Activated naive CD4-positive, alpha-beta T cell treated with anti-CD3 and anti-CD28 coated beads, Interleukin-2, amount 50 U/mL, for 24 hours (primary cell): ENCODE measurements at regions not wholly inside any gene's neighbourhood (a gene's known extent, or its start where the extent isn't known, plus 50 kb on each side); places are given as distances from the start of the nearest gene placed in this dataset.
"Not testable (repeated sequence)": the region's sequence is repeated elsewhere in the genome, so short reads cannot be mapped to it uniquely, and the experiment has no call there.

ENCODE experiments used
- H3K27ac Mint-ChIP-seq: one replicate; pipeline ENCODE4 v1.8.0; 2021; ENCODE audit warnings: mild to moderate bottlenecking, mixed read lengths
- H3K27me3 Mint-ChIP-seq: one replicate; pipeline ENCODE4 v1.8.0; 2021; ENCODE audit warnings: mixed read lengths
- H3K36me3 Mint-ChIP-seq: one replicate; pipeline ENCODE4 v1.8.0; 2021; ENCODE audit warnings: mixed read lengths
- H3K4me1 Mint-ChIP-seq: one replicate; pipeline ENCODE4 v1.8.0; 2021; ENCODE audit warnings: mixed read lengths
- H3K4me3 Mint-ChIP-seq: one replicate; pipeline ENCODE4 v1.8.0; 2021; ENCODE audit warnings: mild to moderate bottlenecking, mixed read lengths
- H3K9me3 Mint-ChIP-seq: one replicate; pipeline ENCODE4 v1.8.0; 2021; ENCODE audit warnings: mixed read lengths

DNA sequence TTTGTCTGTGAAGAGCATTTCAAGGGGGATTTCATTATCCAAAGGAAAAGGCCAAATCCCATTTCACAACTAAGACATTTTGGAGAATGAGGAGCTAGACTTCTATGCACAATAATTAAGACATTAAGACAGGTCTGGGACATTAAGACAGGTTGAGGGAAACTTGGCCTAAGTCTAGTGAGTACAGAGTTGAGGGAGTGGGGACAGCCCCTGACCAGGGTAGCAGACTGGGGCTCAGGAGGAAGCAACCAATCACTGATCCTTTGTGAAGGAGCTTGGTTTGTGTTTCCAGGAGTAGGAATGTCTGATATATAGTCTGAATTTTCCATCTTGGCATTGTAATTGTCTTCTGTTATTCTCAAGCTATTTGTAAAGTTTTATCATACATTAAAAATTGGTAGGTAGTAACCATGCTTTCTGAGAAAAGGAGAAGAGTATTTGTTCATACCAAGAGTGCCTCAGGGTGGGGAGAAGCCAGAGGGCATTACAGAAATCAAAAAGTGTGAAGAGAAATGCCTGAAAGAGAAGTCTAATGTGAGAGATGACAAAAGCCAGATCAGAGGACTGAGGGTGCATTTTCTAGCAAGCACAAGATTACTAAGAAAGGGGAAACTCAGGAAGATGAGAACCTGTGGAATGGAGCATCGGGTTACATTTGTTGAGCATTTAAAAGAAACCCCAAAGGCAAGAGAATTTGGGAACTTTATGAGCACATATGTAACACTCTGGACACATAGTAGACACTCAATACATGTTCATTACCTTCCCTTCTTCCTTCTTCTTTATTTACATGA, 189.3 kb upstream of the PIK3R1 start:
- H3K27me3 Mint-ChIP-seq = no peaks in the 10 kb centered on the region
- H3K9me3 Mint-ChIP-seq = no peaks in the 10 kb centered on the region
- no peak overlapping the region for H3K4me3 Mint-ChIP-seq
- no peaks in the 10 kb centered on the region for H3K36me3 Mint-ChIP-seq
- H3K27ac Mint-ChIP-seq = no peak overlapping the region
- no peaks in the 10 kb centered on the region for H3K4me1 Mint-ChIP-seq

DNA sequence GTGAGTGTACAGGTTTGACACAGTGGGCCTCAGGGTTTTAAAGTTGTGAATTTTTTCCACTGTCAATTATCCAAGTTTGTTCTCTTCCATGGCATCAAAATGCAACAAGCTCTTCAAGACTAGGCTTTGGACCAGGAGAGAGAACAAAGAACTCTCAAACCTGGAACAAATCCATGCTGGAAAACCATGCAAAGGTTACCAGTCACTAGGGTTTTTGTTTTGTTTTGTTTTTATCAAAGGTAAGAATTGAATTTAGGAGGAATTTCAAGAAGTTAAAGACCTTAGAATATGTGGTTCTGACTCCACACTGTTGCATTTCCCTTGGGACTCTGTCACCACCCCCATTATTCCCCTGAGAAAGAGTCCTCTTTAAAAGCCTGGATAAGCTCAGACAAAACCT, 191.1 kb upstream of the PIK3R1 start:
- no peaks in the 10 kb centered on the region for H3K36me3 Mint-ChIP-seq
- H3K4me1 Mint-ChIP-seq = no peaks in the 10 kb centered on the region
- H3K9me3 Mint-ChIP-seq = no peaks in the 10 kb centered on the region
- no peak overlapping the region for H3K27ac Mint-ChIP-seq
- H3K4me3 Mint-ChIP-seq = no peak overlapping the region
- H3K27me3 Mint-ChIP-seq = no peaks in the 10 kb centered on the region

DNA sequence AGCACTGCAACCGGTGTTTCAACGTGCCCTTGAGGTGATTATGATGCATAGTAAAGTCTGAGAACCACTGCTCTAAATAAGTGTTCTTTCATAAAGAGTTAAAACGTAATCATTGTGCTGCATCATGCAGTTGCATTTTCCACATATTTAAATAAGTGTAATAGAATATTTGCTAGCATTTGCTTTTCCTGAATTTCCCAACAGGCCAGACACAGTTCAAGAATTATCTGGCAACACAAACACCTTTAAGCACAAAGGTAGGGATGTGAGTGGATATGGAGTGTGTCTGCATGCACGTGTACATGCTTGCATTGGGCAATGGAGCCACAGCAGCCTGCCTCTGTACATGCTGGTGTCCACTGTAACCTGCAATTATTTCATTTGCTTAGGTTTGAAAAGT, 193.6 kb upstream of the PIK3R1 start:
- Mint-ChIP-seq H3K9me3 (no peaks in the 10 kb centered on the region), H3K27me3 (no peaks in the 10 kb centered on the region), H3K4me1 (no peaks in the 10 kb centered on the region), H3K4me3 (no peak overlapping the region), H3K36me3 (no peaks in the 10 kb centered on the region), H3K27ac (no peak overlapping the region)

DNA sequence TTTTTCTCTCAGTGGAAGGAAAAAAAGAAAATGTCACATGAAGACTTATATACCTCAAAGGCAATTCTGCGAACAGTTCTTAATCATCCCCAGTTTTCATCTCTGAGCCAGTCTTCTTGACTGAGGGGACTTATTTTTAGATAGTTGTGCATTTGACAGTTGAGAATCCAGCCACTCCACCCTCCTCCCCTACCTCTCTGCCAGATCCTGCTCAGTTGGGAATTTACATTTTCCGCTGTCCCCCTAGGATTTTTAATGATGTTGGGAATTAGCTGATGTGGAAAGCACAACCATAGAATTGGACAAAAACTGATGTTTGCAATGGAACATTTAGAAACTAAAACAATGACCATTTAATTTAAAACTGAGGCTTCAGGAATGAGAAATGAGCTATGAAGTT, 194.3 kb upstream of the PIK3R1 start:
- Mint-ChIP-seq H3K27me3 (no peaks in the 10 kb centered on the region), H3K4me1 (no peaks in the 10 kb centered on the region), H3K4me3 (no peak overlapping the region), H3K27ac (no peak overlapping the region), H3K9me3 (no peaks in the 10 kb centered on the region), H3K36me3 (no peaks in the 10 kb centered on the region)

DNA sequence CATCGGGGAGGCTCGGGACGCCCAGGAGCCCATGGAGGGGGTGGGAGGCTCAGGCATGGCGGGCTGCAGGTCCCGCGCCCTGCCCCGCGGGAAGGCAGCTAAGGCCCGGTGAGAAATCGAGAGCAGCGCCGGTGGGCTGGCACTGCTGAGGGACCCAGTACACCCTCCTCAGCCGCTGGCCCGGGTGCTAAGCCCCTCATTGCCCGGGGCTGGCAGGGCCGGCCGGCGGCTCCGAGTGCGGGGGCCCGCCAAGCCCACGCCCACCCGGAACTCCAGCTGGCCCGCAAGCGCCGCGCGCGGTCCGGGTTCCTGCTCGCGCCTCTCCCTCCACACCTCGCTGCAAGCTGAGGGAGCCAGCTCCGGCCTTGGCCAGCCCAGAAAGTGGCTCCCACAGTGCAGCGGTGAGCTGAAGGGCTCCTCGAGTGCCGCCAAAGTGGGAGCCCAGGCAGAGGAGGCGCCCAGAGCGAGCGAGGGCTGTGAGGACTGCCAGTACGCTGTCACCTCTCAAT, 195.0 kb upstream of the PIK3R1 start:
- H3K27me3 Mint-ChIP-seq, H3K4me3 Mint-ChIP-seq, H3K36me3 Mint-ChIP-seq, H3K9me3 Mint-ChIP-seq, H3K27ac Mint-ChIP-seq, H3K4me1 Mint-ChIP-seq: not testable (repeated sequence)

DNA sequence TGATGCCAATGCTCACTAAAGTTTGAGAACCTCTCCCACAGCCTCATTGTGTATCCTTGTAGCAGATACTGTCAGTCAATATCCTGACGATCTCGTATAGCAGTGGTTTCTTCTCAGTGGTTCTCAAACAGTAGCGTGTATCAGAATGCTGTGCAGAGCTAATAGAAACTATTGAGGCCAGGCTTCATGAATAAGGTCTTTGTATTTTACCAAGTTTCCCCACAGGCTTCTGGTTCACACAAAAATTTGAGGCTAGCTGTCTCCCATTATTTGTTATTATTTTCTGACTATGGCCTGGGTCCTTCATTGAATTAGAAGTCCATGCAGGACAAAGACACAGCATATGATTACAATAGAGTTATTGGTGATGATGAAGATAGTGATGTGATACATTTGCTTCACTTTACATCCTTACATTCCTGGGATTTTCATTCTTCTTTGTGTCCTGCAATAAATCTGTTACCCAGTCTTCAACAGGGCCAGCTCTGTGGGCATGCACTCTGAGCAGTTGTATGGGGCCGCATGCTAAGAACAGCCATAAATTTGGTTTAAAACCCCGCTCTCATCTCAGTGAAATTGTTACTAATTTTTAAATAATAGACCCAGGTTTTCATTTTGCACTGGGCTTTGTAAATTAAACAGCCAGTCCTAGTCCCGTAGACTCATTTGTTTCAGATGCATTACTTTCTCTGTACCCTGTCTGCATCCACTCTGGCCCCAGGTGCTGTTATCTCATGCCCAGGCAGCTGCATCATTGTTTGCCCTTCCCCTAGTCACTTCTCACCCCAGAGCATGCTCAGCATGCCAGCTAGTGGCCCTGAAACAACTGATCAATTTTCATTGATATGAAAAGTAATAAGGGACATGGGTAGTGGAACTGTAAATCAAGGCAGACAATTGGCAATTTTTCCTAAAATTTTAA, 199.9 kb upstream of the PIK3R1 start:
- peaks cover 2% of the 10 kb centered on the region for H3K27me3 Mint-ChIP-seq
- no peaks in the 10 kb centered on the region for H3K36me3 Mint-ChIP-seq
- H3K4me3 Mint-ChIP-seq = no peak overlapping the region
- no peaks in the 10 kb centered on the region for H3K9me3 Mint-ChIP-seq
- no peak overlapping the region for H3K27ac Mint-ChIP-seq
- H3K4me1 Mint-ChIP-seq = no peaks in the 10 kb centered on the region

DNA sequence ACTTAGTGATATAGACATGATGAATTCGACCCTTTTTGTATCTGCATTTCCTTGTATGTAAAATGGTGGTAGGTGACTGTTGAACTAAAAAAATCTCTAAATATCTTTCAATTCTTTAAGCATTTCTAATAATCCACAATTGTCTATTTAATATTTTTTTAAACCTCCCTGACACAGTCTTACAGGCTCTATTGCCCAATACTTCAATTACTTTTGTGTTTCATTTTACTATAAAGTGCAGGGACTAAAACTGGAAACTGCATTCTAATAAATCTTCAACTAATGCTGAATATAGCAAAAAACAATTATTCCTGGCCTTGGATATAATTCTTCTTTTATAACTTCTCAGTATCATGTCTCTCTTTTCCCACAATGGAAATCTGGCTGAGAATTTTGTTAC, 202.7 kb upstream of the PIK3R1 start:
- peaks cover 2% of the 10 kb centered on the region for H3K27me3 Mint-ChIP-seq
- no peak overlapping the region for H3K4me3 Mint-ChIP-seq
- no peaks in the 10 kb centered on the region for H3K4me1 Mint-ChIP-seq
- H3K27ac Mint-ChIP-seq = no peak overlapping the region
- H3K9me3 Mint-ChIP-seq = no peaks in the 10 kb centered on the region
- no peaks in the 10 kb centered on the region for H3K36me3 Mint-ChIP-seq

DNA sequence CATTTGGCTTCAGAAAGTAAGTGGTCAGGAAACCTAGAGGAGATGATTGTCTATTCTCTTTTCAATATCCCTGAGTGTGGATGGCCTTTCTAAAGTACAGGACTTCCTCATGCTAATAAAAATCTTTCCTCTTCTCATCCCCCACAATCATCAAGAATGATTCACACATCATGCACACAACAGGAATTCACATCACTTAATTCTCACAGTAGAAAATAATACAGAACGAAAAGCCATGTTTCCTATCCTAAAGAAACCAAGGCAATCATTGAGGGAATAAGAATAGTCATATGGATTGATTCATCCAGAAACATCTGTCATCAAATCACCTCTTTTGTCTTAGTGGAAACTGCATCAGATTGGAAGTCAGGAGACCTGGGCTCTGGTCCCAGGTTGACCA, 203.1 kb upstream of the PIK3R1 start:
- no peaks in the 10 kb centered on the region for H3K4me1 Mint-ChIP-seq

DNA sequence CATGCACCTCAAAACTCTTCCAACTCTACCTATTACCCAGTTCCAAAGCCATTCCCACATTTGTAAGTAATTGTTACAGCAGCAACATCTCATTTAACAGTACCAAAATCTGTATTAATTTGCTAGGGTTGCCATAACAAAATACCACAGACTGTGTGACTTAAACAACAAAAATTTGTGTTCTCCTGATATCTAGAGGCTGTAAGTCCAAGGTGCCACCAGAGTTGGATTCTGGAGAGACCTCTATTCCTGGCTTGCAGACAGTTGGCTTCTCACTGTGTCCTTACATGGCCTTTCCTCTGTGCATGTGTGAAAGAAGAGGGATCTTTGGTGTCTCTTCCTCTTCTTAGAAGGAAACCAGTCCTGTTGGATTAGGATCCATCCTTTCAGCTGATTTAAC, 203.8 kb upstream of the PIK3R1 start:
- Mint-ChIP-seq H3K36me3 (no peaks in the 10 kb centered on the region), H3K4me3 (no peak overlapping the region), H3K27ac (no peak overlapping the region), H3K4me1 (no peaks in the 10 kb centered on the region), H3K27me3 (peaks cover 2% of the 10 kb centered on the region), H3K9me3 (no peaks in the 10 kb centered on the region)

More for the DNA sequence above, 203.1 kb upstream of the PIK3R1 start:
- H3K27ac Mint-ChIP-seq = no peak overlapping the region
- H3K4me3 Mint-ChIP-seq = no peak overlapping the region
- H3K9me3 Mint-ChIP-seq = no peaks in the 10 kb centered on the region
- H3K27me3 Mint-ChIP-seq = peaks cover 2% of the 10 kb centered on the region
- H3K36me3 Mint-ChIP-seq = no peaks in the 10 kb centered on the region

DNA sequence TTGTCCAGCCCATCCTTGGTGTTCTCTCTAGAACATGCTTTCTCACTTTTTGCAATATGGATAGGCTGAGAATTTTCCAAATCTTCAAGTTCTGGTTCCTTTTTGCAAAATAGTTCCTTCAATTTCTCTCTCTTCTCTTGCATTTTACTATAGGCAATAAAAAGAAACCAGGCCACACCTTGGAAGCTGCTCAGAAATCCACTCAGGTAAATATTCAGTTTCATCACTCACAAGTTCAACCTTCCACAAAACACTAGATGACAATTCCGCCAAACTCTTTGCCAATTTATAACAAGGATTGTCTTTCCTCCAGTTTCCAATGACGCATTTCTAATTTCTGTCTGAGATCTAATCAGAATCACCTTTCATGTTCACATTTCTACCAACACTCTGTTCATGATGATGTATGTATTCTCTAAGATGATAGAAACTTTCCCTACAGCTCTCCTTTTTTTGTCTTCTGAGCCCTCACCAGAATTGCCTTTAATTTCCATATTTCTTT, 204.2 kb upstream of the PIK3R1 start:
- Mint-ChIP-seq H3K4me1 (no peaks in the 10 kb centered on the region), H3K27ac (no peak overlapping the region), H3K4me3 (no peak overlapping the region), H3K27me3 (peaks cover 2% of the 10 kb centered on the region), H3K9me3 (no peaks in the 10 kb centered on the region), H3K36me3 (no peaks in the 10 kb centered on the region)

DNA sequence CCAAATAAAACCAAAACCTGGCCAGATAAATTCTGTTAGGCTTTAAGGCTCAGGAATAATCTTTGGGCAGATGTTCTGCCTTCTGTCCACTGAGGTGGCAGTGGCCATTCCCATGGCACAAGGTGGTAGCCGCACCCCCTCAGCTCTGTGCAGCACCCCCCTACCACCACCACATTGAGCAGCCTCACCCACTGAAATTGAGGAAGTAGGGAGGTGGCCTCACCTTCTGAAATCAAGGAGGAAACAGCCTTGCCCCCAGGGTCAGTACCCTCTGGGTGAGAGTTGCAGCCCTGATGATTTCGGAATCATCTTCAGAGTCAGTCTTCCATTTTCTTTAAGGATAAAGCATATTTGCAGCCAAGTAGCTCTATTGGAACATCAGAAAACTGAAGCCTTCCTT, 204.8 kb upstream of the PIK3R1 start:
- Mint-ChIP-seq H3K4me3 (no peak overlapping the region), H3K27ac (no peak overlapping the region), H3K36me3 (no peaks in the 10 kb centered on the region), H3K9me3 (no peaks in the 10 kb centered on the region), H3K27me3 (peaks cover 2% of the 10 kb centered on the region), H3K4me1 (no peaks in the 10 kb centered on the region)

DNA sequence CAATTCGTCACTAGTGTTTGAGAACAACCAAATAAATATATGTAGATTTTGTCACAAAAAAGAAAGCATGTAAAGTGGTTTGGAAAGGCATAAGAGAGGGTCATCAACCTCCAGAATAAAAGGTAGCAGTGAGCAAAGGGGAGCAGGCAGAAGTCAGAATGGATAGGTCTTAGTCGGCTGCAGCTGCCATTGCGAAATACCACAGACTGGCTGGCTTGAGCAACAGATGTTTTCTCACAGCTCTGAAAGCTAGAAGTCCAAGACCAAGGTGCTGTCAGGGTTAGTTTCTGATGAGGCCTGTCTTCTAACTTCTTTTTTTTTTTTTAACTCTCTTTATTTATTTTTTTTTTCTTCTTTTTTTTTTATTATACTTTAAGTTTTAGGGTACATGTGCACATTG, 208.1 kb upstream of the PIK3R1 start:
- Mint-ChIP-seq H3K9me3 (no peaks in the 10 kb centered on the region), H3K4me3 (no peak overlapping the region), H3K36me3 (no peaks in the 10 kb centered on the region), H3K4me1 (no peaks in the 10 kb centered on the region), H3K27me3 (no peaks in the 10 kb centered on the region), H3K27ac (no peak overlapping the region)

DNA sequence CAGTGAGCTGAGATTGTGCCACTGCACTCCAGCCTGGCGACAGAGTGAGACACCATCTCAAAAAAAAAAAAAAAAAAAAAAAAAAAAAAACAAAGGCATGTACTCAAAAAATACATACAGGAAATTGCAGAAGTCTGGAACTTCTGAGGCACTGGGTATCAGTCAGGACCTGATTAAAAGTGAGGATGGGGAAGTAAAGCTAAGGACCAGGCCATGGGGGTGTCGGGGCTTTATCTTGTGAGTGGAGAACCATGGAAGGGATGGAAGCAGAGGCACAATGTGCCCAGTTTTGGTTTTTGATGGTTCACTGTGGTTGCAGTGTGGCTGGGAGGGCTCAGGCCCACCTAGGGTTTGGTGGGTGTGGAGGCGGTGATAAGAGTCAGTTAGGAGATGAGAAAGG, 212.7 kb upstream of the PIK3R1 start:
- H3K9me3 Mint-ChIP-seq = no peaks in the 10 kb centered on the region
- no peak overlapping the region for H3K4me3 Mint-ChIP-seq
- peaks cover 2% of the 10 kb centered on the region for H3K36me3 Mint-ChIP-seq
- H3K27ac Mint-ChIP-seq = no peak overlapping the region
- no peaks in the 10 kb centered on the region for H3K27me3 Mint-ChIP-seq
- no peaks in the 10 kb centered on the region for H3K4me1 Mint-ChIP-seq

DNA sequence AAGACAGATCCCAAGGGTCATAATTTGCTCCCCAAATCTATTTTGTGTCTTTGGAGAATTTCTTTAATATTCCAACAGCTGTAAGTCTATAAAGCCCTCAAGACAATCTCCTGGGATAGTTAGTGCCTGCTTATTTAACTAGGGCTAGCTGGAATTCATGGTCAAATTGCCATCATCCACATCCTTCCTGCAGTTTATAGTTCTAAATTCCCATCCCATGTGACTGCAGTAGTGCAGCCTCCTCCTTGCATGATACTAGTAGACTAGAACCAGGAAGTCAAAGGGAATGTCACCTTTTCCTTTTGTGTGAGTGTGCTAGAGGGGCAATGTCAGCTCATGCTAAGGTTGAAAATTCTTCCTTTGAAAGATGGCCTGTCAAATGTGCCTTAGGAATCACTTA, 214.8 kb upstream of the PIK3R1 start:
- no peak overlapping the region for H3K4me3 Mint-ChIP-seq
- H3K27me3 Mint-ChIP-seq = no peaks in the 10 kb centered on the region
- no peaks in the 10 kb centered on the region for H3K4me1 Mint-ChIP-seq
- peaks cover 2% of the 10 kb centered on the region for H3K36me3 Mint-ChIP-seq
- no peaks in the 10 kb centered on the region for H3K9me3 Mint-ChIP-seq
- H3K27ac Mint-ChIP-seq = no peak overlapping the region

DNA sequence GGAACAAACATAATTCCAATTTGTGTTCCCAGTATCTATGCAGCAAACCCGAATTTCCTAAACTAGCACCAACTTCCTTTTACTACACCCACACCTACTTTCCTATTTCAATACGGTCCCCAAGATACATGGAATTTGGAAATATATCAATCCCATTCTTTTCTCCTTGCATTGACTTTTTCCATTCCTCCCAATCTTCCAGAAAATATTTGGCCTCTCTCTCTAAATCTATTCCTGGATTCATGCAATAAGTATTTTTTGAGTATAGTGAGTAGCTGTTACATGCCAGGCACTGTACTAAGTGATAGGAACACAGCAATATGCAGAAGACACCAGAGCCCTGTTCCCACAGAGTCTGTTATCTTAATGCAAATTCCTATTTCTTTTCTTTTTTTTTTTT, 216.2 kb upstream of the PIK3R1 start:
- Mint-ChIP-seq H3K4me3 (no peak overlapping the region), H3K27ac (no peak overlapping the region), H3K9me3 (no peaks in the 10 kb centered on the region), H3K36me3 (peaks cover 2% of the 10 kb centered on the region), H3K27me3 (no peaks in the 10 kb centered on the region), H3K4me1 (no peaks in the 10 kb centered on the region)

DNA sequence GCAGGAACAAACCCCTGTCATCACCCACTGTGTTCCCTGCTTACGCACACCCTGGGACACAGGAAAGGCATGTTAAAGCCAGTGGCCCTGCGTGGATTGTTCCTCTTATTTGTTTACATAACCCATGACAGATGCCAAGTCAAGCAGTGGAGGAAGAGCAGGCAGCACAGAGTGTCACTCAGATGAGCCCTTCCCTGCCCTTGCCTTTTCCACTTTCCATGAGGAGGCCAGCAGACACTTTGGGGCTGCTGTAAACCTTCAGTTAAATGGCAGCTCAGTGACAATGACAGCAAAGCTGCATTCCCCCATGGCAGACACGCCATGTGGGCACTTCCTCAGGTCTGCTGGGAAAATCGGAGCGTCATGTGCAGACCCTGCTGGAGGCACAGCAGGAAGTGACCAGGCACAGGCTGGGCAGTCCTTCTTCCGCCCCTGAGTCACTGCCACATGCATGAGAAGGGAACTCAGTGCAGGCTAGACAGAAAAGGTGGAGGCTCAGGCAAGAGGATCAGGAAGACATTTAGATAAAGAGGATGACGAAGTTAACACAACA, 216.8 kb upstream of the PIK3R1 start:
- no peaks in the 10 kb centered on the region for H3K27me3 Mint-ChIP-seq
- no peaks in the 10 kb centered on the region for H3K9me3 Mint-ChIP-seq
- H3K4me3 Mint-ChIP-seq = no peak overlapping the region
- H3K36me3 Mint-ChIP-seq = peaks cover 2% of the 10 kb centered on the region
- H3K4me1 Mint-ChIP-seq = no peaks in the 10 kb centered on the region
- no peak overlapping the region for H3K27ac Mint-ChIP-seq
